HG03575 (cell line): ENCODE measurements at regions not wholly inside any gene's neighbourhood (a gene's known extent, or its start where the extent isn't known, plus 50 kb on each side); places are given as distances from the start of the nearest gene placed in this dataset.

ENCODE experiments used
- ATAC-seq: cut with Tn5 transposase; IDR thresholded peaks from one replicate; pipeline ENCODE4 v1.9.1; 2021; ENCODE audit not compliant: unreplicated experiment, insufficient number of reproducible peaks, low FRiP score; ENCODE audit errors: extremely low read depth

GRCh38 chr4:152016303-152016620 lies 255.5 kb upstream of the GATB start:
- ATAC-seq, result no peak

DNA sequence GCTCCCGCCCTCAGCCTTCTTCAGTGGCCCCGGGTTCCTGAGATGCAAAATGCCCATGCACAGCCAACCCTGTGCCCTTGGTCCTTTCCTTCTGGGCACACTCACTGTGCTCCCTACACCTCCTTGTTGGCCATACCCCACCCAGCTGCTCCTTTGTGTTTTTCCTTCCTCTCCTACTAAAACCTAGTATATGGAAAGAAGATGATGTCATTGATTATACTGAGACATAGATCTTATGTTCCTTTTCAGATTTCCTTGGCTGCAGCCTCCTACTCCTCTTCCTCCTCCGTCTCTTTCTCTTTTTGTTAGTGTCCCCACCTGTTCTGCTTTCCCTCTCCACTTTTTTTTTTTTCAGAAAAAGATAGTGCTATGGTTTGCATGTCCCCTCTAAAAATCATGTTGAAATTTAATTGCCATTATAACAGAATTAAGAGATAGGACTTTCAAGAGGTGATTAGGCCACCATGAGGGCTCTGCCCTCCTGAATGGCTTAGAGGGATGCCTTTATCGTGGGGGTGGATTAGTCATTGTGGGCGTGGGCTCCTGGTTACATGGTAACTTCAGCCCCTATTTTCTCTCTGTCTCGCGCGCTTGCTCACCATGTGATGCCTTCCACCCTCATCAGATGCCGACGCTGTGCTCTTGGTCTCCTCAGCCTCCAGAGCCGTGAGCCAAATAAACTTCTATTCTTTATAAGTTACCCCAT lies 254.9 kb upstream of the GATB start:
- no peak for ATAC-seq

DNA sequence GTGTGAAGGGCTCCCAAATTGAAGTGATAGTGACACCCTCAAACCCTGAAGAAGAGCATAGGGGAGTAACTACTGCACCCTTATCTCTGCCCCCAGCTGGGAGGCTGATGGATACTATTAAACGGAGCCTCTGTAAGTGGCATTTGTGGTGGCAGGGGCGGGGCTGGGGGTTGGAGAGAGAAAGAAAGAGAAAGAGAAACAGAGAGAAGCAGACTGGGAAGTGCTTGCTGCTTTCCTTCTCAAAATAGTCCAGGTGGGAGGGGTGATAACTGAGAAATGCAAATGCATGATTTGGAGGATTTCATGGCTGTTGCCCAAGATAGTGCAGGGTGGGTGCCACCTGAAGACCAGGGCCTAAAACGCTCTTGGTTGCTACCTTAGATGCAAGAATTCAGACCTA lies 253.5 kb upstream of the GATB start:
- peak; percentile 75 for ATAC-seq

DNA sequence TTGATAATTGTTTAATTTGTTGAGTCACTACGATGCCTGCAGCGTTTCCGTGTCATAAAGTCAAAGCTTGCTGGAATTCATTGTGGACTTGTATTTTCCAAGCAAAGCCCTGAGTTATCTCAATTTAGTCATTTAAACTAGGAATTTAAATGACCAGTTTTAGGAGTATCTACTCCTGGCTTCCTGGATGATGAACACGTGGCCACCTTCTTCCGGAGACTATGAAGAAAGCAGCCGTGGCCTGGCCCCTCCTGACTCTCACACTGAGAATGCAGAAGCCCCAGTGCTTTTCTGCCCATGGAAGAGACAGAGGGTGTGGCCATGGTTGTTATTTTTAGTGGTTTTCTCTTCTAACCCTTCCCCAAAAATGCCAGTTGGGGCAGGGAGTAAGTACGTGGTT lies 250.7 kb upstream of the GATB start:
- no peak for ATAC-seq

DNA sequence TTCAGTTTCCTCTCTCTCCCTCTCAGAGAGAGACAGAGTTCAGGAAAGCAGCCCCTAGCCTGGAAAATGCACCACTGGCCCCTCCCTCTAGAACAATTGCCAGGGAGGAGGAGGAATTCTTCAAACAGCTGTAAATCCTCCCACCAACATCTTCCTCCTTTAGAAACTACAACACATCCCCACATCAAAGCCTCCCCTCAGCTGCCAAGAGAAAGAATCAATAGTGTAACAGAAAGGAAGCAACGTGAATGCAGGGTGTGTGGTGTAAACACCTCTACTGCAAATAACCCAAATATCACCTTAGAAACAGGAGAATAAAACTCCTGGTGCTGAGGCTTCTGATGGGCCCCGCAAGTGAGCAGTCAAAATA lies 249.9 kb upstream of the GATB start:
- ATAC-seq, result no peak

- no peak for ATAC-seq
These were observed 249.3 kb upstream of the GATB start for GRCh38 chr4:152009983-152010709.

DNA sequence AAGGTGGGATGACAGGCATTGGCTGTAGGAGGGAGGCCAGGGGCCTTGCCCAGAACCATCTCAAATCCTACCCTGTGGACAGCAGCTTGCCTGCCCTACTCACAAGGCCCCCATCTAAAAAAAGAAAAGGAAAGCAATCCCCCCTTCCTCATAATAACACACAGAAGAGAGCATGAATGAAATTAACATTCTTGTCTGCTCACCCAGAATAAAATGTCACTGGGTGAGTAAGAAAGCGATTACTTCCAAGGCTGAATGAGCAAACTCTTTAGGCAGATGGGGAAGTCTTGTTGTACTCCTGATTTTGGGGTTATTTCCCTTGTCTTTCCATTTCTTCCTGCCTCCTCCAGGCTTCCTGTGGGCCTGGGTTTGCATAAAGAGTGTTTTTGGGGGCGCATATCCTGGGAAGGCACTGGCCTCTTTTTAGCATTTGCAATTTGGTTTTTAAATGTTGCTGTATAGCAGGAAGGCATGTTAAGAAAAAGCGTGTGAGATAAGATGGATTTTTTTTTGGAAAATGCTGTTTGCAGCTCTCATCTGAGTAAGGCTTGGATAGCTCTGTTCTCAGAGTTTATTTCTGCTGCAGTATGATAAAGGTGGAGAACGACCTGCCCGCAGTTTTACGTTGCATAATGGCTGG lies 248.3 kb upstream of the GATB start:
- ATAC-seq, result no peak

GRCh38 chr4:152007111-152007510 lies 246.3 kb upstream of the GATB start:
- ATAC-seq, result no peak

DNA sequence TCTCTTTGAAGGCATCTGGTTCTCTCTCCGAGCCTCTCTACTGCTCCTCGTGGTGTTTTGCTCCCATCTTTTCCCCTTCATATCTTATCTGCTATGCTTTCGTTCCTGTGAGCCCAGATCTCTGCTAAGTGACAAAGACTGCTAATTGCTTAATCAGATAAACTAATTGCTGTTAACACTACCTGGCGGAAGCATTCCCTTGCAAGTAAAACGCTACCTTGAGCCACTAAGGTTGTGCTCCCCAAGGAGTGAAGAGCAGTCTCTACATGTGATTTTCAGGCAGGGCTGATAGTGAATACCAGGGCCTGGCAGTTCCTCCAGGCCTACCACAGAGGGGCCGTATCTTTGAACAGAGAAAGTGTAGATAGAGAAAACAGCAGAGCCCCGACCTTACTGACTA lies 244.0 kb upstream of the GATB start:
- no peak for ATAC-seq

DNA sequence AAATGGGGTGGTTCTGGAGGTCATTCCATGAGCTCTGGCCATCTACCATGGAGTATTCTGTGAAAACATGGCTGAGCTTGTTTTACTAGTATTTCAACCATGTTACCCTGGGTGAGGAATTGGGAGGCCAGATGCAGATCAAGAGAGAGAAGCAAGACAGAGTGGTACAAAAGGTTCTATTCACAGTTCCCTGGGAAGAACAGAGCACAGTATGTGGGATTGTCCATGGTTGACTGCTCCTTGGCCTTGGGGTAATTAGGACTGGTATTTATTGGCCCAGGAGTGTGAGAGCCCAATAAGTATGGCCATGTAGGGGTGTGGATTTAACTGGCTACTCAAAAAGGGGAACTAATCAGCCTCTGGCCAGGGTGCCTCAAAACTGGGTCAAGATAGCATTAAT lies 239.7 kb upstream of the GATB start:
- ATAC-seq, result no peak

DNA sequence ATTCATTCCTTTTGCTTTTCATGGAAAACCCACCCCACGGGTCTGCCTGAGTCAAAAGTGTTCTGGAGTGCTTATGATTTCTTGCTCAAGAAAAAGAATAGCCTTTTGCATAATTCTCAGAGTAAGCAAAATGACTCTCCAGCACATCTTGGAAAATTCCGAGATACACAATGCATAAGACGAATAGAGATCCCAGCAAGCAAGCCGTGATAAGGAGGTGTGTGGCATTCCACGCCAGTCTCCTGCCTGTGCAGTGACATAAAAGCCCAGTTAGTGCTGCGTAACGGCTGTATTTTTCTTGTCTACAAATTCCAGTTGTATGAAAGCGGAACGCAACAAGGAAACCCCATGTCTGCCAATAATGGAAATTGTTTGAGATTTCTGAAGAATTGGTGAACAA lies 237.9 kb upstream of the GATB start:
- ATAC-seq, result no peak

DNA sequence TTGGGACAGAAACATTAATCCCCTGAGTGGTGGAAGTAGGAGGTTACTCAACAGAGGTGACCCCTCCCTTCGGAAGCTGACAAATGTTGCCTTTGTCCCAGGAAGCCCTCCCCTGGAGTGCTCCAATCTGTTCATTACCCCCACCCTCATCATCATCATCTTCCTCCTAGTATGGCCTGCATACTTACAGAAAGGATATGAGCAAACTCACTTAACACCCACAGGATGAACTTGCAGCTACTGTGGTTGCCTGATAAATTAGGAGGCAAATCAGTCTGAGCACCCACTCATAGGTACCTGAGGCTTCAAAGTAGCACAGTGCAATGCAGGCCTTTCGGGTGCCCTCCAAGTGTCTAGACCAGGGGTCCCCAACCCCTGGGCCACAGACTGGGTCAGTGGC lies 236.7 kb upstream of the GATB start:
- no peak for ATAC-seq

DNA sequence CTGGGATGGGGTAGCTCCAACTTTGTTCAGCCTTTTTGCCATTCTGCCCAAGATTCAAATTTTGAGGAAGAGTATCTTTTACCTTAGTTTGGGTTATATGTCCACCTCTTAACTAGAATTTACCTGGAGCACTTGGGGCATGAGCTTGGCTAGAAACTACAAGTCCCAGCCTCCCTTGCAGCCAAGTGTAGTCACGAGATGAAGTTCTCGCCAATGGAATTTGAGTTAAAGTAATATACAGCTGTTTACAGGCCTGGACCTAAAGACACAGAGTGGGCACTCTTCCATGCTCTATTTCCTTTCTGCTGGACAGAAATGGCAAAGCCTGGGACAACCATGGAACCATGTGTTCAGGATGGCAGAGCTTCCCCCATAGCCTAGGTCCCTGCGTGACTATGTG lies 233.6 kb upstream of the GATB start:
- no peak for ATAC-seq

DNA sequence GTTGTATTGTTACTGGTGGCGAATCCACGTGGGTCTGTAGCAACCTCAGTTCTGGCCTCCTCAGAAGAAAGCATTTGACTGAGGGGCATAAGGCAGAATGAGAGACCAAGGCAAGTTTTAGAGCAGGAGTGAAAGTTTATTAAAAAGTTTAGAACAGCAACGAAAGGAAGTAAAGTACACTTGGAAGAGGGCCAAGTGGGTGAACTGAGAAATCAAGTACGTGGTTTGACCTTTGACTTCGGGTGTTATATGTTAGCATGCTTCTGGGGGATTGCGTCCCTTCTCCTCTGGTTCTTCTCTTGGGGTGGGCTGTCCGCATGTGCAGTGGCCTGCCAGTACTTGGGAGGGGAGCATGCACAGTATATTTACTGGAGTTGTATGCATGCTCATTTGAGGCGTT lies 232.7 kb upstream of the GATB start:
- no peak for ATAC-seq

DNA sequence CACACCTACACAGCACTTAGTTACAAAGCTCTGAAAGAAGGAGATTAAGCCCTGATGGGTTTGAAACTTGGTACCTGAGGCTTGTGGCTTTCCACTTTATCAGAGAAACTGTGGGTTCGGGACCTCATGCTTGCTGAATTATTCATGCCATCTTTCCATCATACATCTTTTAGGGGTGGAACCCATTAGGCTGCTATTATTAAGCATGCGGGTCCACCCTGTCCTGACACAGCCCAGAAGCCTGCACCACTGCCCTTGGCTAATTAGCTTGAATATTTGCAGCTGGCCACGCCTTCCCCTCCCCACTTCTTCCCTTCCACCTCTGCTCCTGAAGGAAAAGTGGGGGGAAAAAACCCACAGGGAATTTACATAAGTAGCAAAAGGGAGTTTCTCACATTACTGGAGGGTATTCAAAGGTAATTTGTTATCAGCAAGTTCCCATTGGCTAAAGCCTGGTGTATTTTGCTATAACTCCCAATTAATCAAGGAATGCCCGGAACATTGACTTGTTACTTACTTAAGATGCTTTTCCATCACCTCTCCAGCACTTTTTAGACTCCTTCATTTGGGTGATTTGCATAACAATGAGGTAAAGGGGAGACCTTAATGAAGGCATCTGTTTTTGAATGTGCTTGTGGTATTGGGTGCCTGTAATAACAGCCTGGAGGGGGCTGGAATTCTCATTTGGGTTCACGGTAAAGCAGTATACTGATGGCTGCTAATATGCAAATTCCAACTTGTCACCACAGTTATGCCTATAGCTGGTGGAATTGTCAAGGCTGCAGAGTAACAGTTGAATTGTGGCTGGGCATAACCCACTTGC lies 231.7 kb upstream of the GATB start:
- ATAC-seq, result no peak

GRCh38 chr4:151991884-151992167 lies 231.0 kb upstream of the GATB start:
- no peak for ATAC-seq

DNA sequence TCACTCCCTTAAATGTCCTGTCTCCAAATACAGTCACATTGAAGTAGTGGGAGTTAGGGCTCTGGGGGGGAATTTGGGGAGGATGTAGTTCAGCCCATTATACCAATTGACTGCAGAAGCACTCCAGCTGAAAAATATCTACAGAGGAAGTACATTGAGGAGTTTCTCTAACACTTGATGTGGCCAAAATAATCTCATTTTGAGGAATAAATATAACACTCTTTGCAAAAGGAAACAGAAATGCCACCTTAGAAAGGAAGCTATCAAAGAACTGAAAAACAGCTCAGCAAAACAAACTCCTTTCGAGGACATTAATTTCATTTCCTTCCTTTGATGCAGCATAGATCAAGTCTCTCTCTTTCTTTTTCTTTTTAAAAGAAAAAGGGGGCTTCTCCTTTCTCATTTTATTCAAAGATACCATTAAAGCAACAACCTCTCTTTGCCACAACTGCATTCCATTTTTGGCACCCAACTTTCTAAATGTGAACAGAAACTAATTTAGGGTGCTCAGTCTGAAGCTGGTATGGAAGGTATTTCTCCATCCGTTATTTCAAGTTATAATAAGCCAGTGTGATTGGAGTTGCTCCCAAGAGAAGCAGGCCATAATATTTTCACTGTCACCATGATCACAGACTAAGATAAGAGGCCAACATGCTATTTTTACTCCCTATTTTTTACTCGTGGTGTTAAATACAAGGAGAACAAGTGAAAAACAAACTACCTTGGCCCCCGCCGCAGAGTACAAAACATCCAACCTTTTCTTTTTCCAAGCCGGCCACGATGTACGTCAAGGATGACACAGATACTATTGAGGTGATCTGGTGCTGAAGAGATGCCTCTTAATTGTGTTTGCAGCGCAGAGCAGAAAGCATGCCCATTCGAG lies 230.4 kb upstream of the GATB start:
- no peak for ATAC-seq

DNA sequence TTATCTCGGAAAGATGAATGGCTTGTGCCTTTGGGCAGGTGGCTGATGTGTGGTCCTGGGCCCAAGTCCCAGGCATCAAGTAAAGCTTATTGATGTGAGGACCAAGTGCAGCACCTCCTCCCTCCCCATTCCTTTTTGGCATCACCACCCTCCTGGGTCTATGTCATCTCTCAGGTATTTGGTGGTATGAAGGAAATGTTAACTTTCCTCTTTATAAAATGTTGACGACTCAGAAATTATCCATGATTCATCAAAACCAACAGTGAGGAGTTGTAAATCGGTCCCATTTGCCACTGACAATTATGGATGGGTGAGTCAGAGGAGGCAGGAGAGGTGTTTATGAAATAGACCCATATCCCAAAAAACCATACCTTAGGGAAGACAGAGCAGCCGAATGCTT lies 229.4 kb upstream of the GATB start:
- ATAC-seq, result no peak

GRCh38 chr4:151988591-151988990 lies 227.8 kb upstream of the GATB start:
- ATAC-seq, result no peak
